IPS DF 6.9 (cell line): ENCODE measurements at regions not wholly inside any gene's neighbourhood (a gene's known extent, or its start where the extent isn't known, plus 50 kb on each side); places are given as distances from the start of the nearest gene placed in this dataset.

Source experiments
- DNase-seq: peaks from one replicate; pipeline ENCODE4 v3.0.0-alpha.2; 2013; ENCODE audit warnings: low read depth, low spot score
- H3K27ac ChIP-seq: one replicate; pipeline ENCODE4 v1.5.1; 2013; ENCODE audit warnings: low read length, control low read depth
- H3K27me3 ChIP-seq: 2 replicates; pipeline ENCODE4 v1.6.1; 2013; ENCODE audit warnings: mild to moderate bottlenecking, low read length; ENCODE audit not compliant: control insufficient read depth, insufficient read depth
- H3K36me3 ChIP-seq: 2 replicates; pipeline ENCODE4 v1.6.1; 2013; ENCODE audit warnings: low read length; ENCODE audit not compliant: control insufficient read depth, insufficient read depth
- H3K4me1 ChIP-seq: 2 replicates; pipeline ENCODE4 v1.6.1; 2013; ENCODE audit warnings: low read length; ENCODE audit not compliant: control insufficient read depth, insufficient read depth
- H3K4me3 ChIP-seq: 2 replicates; pipeline ENCODE4 v1.5.1; 2013; ENCODE audit warnings: mild to moderate bottlenecking, low read length
- H3K9me3 ChIP-seq: 2 replicates; pipeline ENCODE4 v1.6.1; 2013; ENCODE audit warnings: low read length, inconsistent platforms; ENCODE audit not compliant: control insufficient read depth, insufficient read depth
- WGBS: extraction: QIAGEN DNeasy Blood & Tissue Kit; methylation state at CpG from one replicate; pipeline ENCODE4 v1.1.7; 2013; ENCODE audit warnings: mixed read lengths, missing lambda C conversion rate; ENCODE audit not compliant: insufficient read length, insufficient coverage; 5-methylcytosine and 5-hydroxymethylcytosine counted together

GRCh38 chr18:23311351-23312121 lies 141.6 kb upstream of the RIOK3 start:
- WGBS = no CpG with 5 or more reads among the region's 7 CpGs
- H3K27me3 ChIP-seq = no peaks in the 10 kb centered on the region

GRCh38 chr18:23313379-23313778 lies 139.7 kb upstream of the RIOK3 start:
- Histone ChIP-seq H3K27ac (no peak overlapping the region), H3K27me3 (no peaks in the 10 kb centered on the region), H3K4me1 (peaks cover 3% of the 10 kb centered on the region; the same call in 1 of the 2 replicates), H3K36me3 (no peaks in the 10 kb centered on the region), H3K4me3 (no peak overlapping the region), H3K9me3 (no peaks in the 10 kb centered on the region)
- DNase-seq = no peak
- no CpG with 5 or more reads among the region's 1 CpG for WGBS

More at GRCh38 chr18:23311351-23312121, 141.6 kb upstream of the RIOK3 start:
- no peaks in the 10 kb centered on the region for H3K36me3 ChIP-seq
- DNase-seq = no peak
- no peak overlapping the region for H3K4me3 ChIP-seq
- peaks cover 3% of the 10 kb centered on the region; the same call in 1 of the 2 replicates for H3K4me1 ChIP-seq
- H3K27ac ChIP-seq = no peak overlapping the region
- no peaks in the 10 kb centered on the region for H3K9me3 ChIP-seq

- WGBS = no CpG with 5 or more reads among the region's 4 CpGs
Observed at GRCh38 chr18:23314672-23315071, 138.4 kb upstream of the RIOK3 start.

GRCh38 chr18:23316316-23316715 lies 136.8 kb upstream of the RIOK3 start:
- no peaks in the 10 kb centered on the region for H3K27me3 ChIP-seq
- H3K27ac ChIP-seq = no peak overlapping the region
- DNase-seq = no peak
- H3K36me3 ChIP-seq = no peaks in the 10 kb centered on the region
- H3K4me3 ChIP-seq = no peak overlapping the region
- WGBS = 100% methylated on average over 2 of the region's 2 CpGs
- H3K9me3 ChIP-seq = no peaks in the 10 kb centered on the region
- H3K4me1 ChIP-seq = peaks cover 3% of the 10 kb centered on the region; the same call in 1 of the 2 replicates

More at GRCh38 chr18:23314672-23315071, 138.4 kb upstream of the RIOK3 start:
- no peak overlapping the region for H3K4me3 ChIP-seq
- H3K36me3 ChIP-seq = no peaks in the 10 kb centered on the region
- no peak for DNase-seq
- no peaks in the 10 kb centered on the region for H3K9me3 ChIP-seq
- no peaks in the 10 kb centered on the region for H3K27me3 ChIP-seq
- peaks cover 3% of the 10 kb centered on the region; the same call in 1 of the 2 replicates for H3K4me1 ChIP-seq
- H3K27ac ChIP-seq = no peak overlapping the region

GRCh38 chr18:23316988-23317387 lies 136.1 kb upstream of the RIOK3 start:
- no peaks in the 10 kb centered on the region for H3K36me3 ChIP-seq
- H3K4me1 ChIP-seq = peaks cover 3% of the 10 kb centered on the region; the same call in 1 of the 2 replicates
- H3K9me3 ChIP-seq = no peaks in the 10 kb centered on the region
- no peak overlapping the region for H3K27ac ChIP-seq
- no peaks in the 10 kb centered on the region for H3K27me3 ChIP-seq
- H3K4me3 ChIP-seq = no peak overlapping the region
- DNase-seq = no peak

- H3K27me3 ChIP-seq = no peaks in the 10 kb centered on the region
- no peaks in the 10 kb centered on the region for H3K9me3 ChIP-seq
- no peaks in the 10 kb centered on the region for H3K36me3 ChIP-seq
- no peak overlapping the region for H3K4me3 ChIP-seq
- peaks cover 3% of the 10 kb centered on the region; the same call in 1 of the 2 replicates for H3K4me1 ChIP-seq
- H3K27ac ChIP-seq = no peak overlapping the region
- DNase-seq = no peak
- WGBS = 100% methylated on average over 1 of the region's 5 CpGs
Observed at GRCh38 chr18:23317975-23318675, 135.0 kb upstream of the RIOK3 start.

- Histone ChIP-seq H3K4me1 (0 out of 2 replicates have a peak, but pooled peaks cover 2% of the 10 kb centered on the region), H3K36me3 (no peaks in the 10 kb centered on the region), H3K27me3 (no peaks in the 10 kb centered on the region), H3K27ac (no peak overlapping the region), H3K4me3 (no peak overlapping the region), H3K9me3 (no peaks in the 10 kb centered on the region)
- WGBS = no CpG with 5 or more reads among the region's 1 CpG
- no peak for DNase-seq
Observed at GRCh38 chr18:23320709-23321236, 132.3 kb upstream of the RIOK3 start.

GRCh38 chr18:23321996-23322395 lies 131.1 kb upstream of the RIOK3 start:
- DNase-seq = no peak
- Histone ChIP-seq H3K27me3 (no peaks in the 10 kb centered on the region), H3K36me3 (no peaks in the 10 kb centered on the region), H3K9me3 (no peaks in the 10 kb centered on the region), H3K4me1 (no peaks in the 10 kb centered on the region), H3K27ac (no peak overlapping the region), H3K4me3 (no peak overlapping the region)
- WGBS = no CpG with 5 or more reads among the region's 5 CpGs

GRCh38 chr18:23324056-23324811 lies 128.9 kb upstream of the RIOK3 start:
- no peaks in the 10 kb centered on the region for H3K4me1 ChIP-seq
- DNase-seq = no peak
- H3K36me3 ChIP-seq = no peaks in the 10 kb centered on the region
- H3K4me3 ChIP-seq = no peak overlapping the region
- WGBS = 100% methylated on average over 1 of the region's 11 CpGs
- no peaks in the 10 kb centered on the region for H3K27me3 ChIP-seq
- no peaks in the 10 kb centered on the region for H3K9me3 ChIP-seq
- no peak overlapping the region for H3K27ac ChIP-seq

- Histone ChIP-seq H3K27me3 (no peaks in the 10 kb centered on the region), H3K9me3 (no peaks in the 10 kb centered on the region), H3K4me3 (no peak overlapping the region), H3K27ac (no peak overlapping the region), H3K4me1 (no peaks in the 10 kb centered on the region), H3K36me3 (no peaks in the 10 kb centered on the region)
- no CpG with 5 or more reads among the region's 4 CpGs for WGBS
- DNase-seq = no peak
Observed at GRCh38 chr18:23324861-23325260, 128.2 kb upstream of the RIOK3 start.
